ENCODE measurements at regions not wholly inside any gene's neighbourhood (a gene's known extent, or its start where the extent isn't known, plus 50 kb on each side); places are given as distances from the start of the nearest gene placed in this dataset.
"Not testable (repeated sequence)": the region's sequence is repeated elsewhere in the genome, so short reads cannot be mapped to it uniquely, and the experiment has no call there.

DNA sequence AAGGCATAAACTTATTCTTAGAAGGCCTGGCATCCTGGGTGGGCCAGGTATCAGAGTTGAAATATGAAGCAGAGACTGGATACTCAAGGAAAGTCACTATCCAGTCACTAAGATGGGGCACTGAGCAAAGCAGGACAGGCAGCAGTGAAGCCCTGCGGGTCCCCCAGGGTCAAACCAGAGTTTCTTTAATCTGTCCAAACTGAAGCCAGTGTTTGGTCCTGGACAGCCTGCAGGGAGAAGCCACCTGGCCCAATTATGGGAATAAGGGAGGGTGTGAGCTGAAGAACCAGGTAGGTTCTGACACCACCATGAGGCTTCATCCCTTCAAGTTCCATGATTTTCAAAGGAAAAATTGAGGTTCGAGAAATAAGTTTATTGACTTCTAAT lies 109.7 kb upstream of the FOXN2 start:
- Histone ChIP-seq H3K36me3 (ENCODE audit: insufficient read depth in 1 of 2, low read depth in 1 of 2) (no peaks in the 10 kb centered on the region), H3K9me3 (no peaks in the 10 kb centered on the region), H3K4me1 (no peaks in the 10 kb centered on the region), H3K27ac (no peak overlapping the region), H3K27me3 (ENCODE audit: insufficient read depth in 3 of 3, low read length in 2 of 3) (no peaks in the 10 kb centered on the region), H3K4me3 (no peak overlapping the region)
- ATAC-seq (no peak), DNase-seq (no peak)
- WGBS, 3 donors, result 94 to 96% (median 95%) methylated on average over 2 of the region's 2 CpGs
- intact Hi-C loops (cut with DNase I), result no loop called here
- TF ChIP-seq, protein P1, sequence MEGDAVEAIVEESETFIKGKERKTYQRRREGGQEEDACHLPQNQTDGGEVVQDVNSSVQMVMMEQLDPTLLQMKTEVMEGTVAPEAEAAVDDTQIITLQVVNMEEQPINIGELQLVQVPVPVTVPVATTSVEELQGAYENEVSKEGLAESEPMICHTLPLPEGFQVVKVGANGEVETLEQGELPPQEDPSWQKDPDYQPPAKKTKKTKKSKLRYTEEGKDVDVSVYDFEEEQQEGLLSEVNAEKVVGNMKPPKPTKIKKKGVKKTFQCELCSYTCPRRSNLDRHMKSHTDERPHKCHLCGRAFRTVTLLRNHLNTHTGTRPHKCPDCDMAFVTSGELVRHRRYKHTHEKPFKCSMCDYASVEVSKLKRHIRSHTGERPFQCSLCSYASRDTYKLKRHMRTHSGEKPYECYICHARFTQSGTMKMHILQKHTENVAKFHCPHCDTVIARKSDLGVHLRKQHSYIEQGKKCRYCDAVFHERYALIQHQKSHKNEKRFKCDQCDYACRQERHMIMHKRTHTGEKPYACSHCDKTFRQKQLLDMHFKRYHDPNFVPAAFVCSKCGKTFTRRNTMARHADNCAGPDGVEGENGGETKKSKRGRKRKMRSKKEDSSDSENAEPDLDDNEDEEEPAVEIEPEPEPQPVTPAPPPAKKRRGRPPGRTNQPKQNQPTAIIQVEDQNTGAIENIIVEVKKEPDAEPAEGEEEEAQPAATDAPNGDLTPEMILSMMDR (IDR thresholded peaks at IDR 0.05), result no peak

DNA sequence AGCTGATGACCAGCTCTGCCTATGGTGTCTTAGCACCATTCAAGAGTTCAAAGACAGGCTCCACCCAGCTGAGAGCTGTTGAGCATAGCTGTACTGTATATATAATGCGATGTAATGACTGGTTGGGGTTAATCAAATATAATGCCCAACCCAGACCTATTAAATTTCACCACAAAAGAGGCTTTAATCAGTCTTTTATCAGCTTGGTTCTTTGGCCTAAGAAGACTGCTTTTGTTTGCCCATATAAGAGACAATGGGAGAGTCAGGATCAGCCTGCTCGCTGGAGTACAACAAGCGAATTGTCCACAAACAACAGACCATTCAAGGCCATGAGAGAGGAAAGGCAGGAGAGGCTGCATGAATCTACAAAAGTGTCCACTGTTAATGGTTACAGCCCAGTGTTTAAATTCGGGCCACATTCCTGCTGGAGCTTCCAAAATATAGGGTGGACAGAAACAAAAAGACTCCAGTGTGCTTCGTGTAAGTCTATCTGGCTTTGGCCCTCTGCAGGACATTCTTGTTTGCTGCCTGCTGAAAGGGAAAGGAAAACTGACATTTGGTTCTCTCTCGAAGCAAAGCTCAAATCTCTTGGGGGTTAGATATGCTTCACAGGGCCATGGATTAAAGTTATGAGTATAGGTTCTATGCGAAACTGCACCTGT lies 109.2 kb upstream of the FOXN2 start:
- no peak overlapping the region for H3K4me3 ChIP-seq
- H3K36me3 ChIP-seq (ENCODE audit: insufficient read depth in 1 of 2, low read depth in 1 of 2), result no peaks in the 10 kb centered on the region
- ATAC-seq (no peak), DNase-seq (no peak)
- TF ChIP-seq, protein P1 (IDR thresholded peaks at IDR 0.05), result no peak
- intact Hi-C loops (cut with DNase I), result no loop called here
- H3K4me1 ChIP-seq, result no peaks in the 10 kb centered on the region
- WGBS, 3 donors, result 58 to 69% (median 59%) methylated on average over 7 of the region's 7 CpGs
- no peaks in the 10 kb centered on the region for H3K27me3 ChIP-seq (ENCODE audit: insufficient read depth in 3 of 3, low read length in 2 of 3)
- no peaks in the 10 kb centered on the region for H3K9me3 ChIP-seq
- no peak overlapping the region for H3K27ac ChIP-seq

DNA sequence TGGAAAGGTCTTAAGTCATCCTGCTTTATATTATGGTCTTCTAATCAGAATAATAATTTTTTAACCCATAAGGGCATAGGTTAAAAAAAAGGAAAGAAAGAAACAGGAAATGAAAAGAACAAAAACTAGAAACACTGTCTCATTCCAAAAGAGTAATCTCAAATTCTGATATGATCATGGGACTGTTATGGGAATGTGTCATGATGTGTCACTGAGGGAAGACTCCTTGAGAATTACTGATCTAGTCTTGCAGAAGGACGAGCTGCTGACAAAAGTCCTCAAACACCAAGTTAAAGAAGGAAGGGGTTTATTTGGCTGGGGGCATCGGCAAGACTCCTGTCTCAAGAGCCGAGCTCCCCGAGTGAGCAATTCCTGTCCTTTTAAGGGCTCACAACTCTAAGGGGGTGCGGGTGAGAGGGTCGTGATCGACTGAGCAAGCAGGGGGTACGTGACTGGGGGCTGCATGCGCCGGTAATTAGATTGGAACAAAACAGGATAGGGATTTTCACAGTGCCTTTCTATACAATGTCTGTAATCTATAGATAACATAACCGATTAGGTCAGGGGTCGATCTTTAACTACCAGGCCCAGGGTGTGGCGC lies 108.3 kb upstream of the FOXN2 start:
- H3K36me3 ChIP-seq (ENCODE audit: insufficient read depth in 1 of 2, low read depth in 1 of 2); DNase-seq; intact Hi-C loops (cut with DNase I); H3K4me1 ChIP-seq; H3K27me3 ChIP-seq (ENCODE audit: insufficient read depth in 3 of 3, low read length in 2 of 3); ATAC-seq; H3K27ac ChIP-seq; H3K4me3 ChIP-seq; H3K9me3 ChIP-seq: not testable (repeated sequence)
- 95% methylated on average over 11 to 13 of the region's 13 CpGs for WGBS, 3 donors

DNA sequence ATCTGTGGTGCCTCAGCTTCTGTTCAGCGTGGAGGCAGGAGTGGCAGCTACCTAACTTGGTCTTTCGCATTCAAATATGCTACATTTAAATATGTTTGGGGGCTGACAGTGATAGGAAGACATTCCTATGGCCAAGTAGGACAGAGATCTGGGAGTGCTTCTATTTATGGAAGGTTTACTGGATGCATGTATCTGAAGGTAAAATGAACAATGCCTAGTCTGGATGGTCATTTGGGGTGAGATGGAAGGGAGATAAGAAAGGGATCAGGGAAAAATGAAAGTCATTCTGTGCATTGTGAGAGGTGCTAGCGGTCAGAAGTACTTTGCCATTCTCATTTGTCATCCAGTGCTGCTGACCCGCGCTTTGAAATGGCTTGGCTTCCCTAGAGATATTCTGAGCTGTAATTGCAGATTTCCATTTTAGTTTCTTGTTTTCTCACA lies 107.3 kb upstream of the FOXN2 start:
- Histone ChIP-seq H3K4me3 (no peak overlapping the region), H3K36me3 (ENCODE audit: insufficient read depth in 1 of 2, low read depth in 1 of 2) (no peaks in the 10 kb centered on the region), H3K27me3 (ENCODE audit: insufficient read depth in 3 of 3, low read length in 2 of 3) (no peaks in the 10 kb centered on the region), H3K4me1 (no peaks in the 10 kb centered on the region), H3K9me3 (no peaks in the 10 kb centered on the region), H3K27ac (no peak overlapping the region)
- DNase-seq (no peak), ATAC-seq (no peak)
- 67 to 84% (median 80%) methylated on average over 5 of the region's 5 CpGs for WGBS, 3 donors
- TF ChIP-seq, protein P1 (IDR thresholded peaks at IDR 0.05), result no peak
- intact Hi-C loops (cut with DNase I), result no loop called here

DNA sequence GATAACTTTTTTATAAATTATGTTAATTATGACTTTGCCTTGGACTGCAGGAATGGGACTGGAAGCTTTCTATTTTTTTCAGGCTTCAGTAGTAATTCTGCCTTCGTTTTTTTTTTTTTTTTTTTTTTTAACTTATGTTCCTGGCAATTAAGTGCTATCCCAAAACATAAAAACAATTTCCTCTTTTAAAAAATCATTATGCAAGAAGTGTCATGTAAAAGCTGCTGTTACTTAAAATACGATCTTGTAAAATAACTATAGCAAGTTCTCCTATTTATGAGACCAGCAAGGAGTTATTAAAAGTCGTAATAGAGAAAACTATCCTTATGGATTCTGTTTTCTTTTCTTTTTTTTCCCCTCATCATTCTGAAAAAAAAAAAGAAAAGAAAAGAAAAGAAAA lies 106.6 kb upstream of the FOXN2 start:
- ATAC-seq, result no peak
- no peak for DNase-seq
- Histone ChIP-seq H3K27me3 (ENCODE audit: insufficient read depth in 3 of 3, low read length in 2 of 3) (no peaks in the 10 kb centered on the region), H3K4me3 (no peak overlapping the region), H3K4me1 (no peaks in the 10 kb centered on the region), H3K27ac (no peak overlapping the region), H3K9me3 (no peaks in the 10 kb centered on the region), H3K36me3 (ENCODE audit: insufficient read depth in 1 of 2, low read depth in 1 of 2) (no peaks in the 10 kb centered on the region)
- TF ChIP-seq, protein P1 (IDR thresholded peaks at IDR 0.05), result no peak
- intact Hi-C loops (cut with DNase I), result no loop called here
- 73 to 77% (median 73%) methylated on average over 3 of the region's 3 CpGs for WGBS, 3 donors

Data from psoas muscle (tissue), 7 donors.